HUDEP-2 (cell line): ENCODE measurements at regions not wholly inside any gene's neighbourhood (a gene's known extent, or its start where the extent isn't known, plus 50 kb on each side); places are given as distances from the start of the nearest gene placed in this dataset.

Experiments used
- DNase-seq, 76 experiments: peaks; one replicate each; lab custom pipeline; 2025; ENCODE audit not compliant: unreplicated experiment in 76 of 76; lab: John Stamatoyannopoulos, UW

GRCh38 chr14:87343652-87344051, 649.3 kb downstream of the GALC start:
- DNase-seq, result no peak

GRCh38 chr14:87334997-87335685, 657.8 kb downstream of the GALC start:
- DNase-seq, result no peak

GRCh38 chr14:87331991-87332390, 661.0 kb downstream of the GALC start:
- DNase-seq, result no peak

- no peak for DNase-seq
Measured at GRCh38 chr14:87325741-87326140, 667.2 kb downstream of the GALC start.

- DNase-seq, result no peak
Measured at GRCh38 chr14:87323191-87323590, 669.8 kb downstream of the GALC start.

- DNase-seq, result no peak
Measured at GRCh38 chr14:87321548-87321947, 671.4 kb downstream of the GALC start.

- DNase-seq, result no peak
Measured at GRCh38 chr14:87312894-87313205, 680.1 kb downstream of the GALC start.

GRCh38 chr14:87312169-87312893, 680.7 kb downstream of the GALC start:
- DNase-seq, result no peak

- DNase-seq, result no peak
Measured at GRCh38 chr14:87309557-87309956, 683.4 kb downstream of the GALC start.

GRCh38 chr14:87306409-87307168, 686.4 kb downstream of the GALC start:
- DNase-seq, result no peak

- no peak for DNase-seq
Measured at GRCh38 chr14:87305345-87305744, 687.6 kb downstream of the GALC start.

- no peak for DNase-seq
Measured at GRCh38 chr14:87304404-87304803, 688.6 kb downstream of the GALC start.

GRCh38 chr14:87286826-87287225, 706.2 kb downstream of the GALC start:
- no peak for DNase-seq

GRCh38 chr14:87286191-87286590, 706.8 kb downstream of the GALC start:
- DNase-seq, result no peak

GRCh38 chr14:87285506-87285905, 707.5 kb downstream of the GALC start:
- DNase-seq, result no peak

GRCh38 chr14:87283547-87283946, 709.4 kb downstream of the GALC start:
- DNase-seq, result no peak

- no peak for DNase-seq
Measured at GRCh38 chr14:87282266-87282665, 710.7 kb downstream of the GALC start.

- no peak for DNase-seq
Measured at GRCh38 chr14:87278415-87278814, 714.6 kb downstream of the GALC start.

GRCh38 chr14:87271331-87271730, 721.7 kb downstream of the GALC start:
- no peak for DNase-seq

- DNase-seq, result no peak
Measured at GRCh38 chr14:87268997-87269396, 724.0 kb downstream of the GALC start.

- no peak for DNase-seq
Measured at GRCh38 chr14:87264796-87265195, 728.2 kb downstream of the GALC start.

GRCh38 chr14:87264272-87264785, 728.7 kb downstream of the GALC start:
- DNase-seq, result no peak
